KBM-7 (cell line): ENCODE measurements at regions not wholly inside any gene's neighbourhood (a gene's known extent, or its start where the extent isn't known, plus 50 kb on each side); places are given as distances from the start of the nearest gene placed in this dataset.

Experiments
- DNase-seq: peaks from one replicate; pipeline ENCODE4 v3.0.0-alpha.2; 2015
- in situ Hi-C: fragments of 300-500 bp; cut with MboI; formaldehyde crosslinking; loops from 2 replicates; pipeline ENCODE4 v1.14.3; 2020; ENCODE audit warnings: low sequenced_read_pairs, low pct_unique_long_range_greater_than_20kb, mixed read lengths

DNA sequence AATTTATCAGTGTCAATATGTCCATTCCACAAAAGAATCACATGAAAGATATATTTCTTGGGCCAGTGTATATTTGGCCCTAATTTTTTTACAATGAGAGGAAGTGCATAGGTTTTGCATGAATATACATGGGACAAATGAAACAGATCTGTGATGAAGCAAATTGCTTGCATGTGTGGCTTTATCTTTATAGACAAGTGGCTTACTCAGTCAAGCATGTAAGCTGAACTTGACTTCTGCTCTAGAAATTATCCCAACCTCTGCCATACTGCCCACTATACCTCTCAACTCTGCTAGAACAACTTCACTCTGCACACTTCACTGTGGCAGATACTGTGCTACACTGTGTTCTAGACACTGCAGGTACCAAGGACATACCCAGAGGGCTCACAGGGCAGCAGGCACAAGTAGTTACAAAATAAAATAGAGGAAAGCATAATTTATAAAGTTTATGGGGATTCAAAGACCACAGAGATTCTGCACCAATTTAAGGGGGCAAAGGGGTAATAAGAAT is 349.2 kb upstream of the HSF2 start:
- in situ Hi-C loops: no loop called here
- no peak for DNase-seq

- in situ Hi-C loops: no loop called here
Measured at GRCh38 chr6:122052346-122052900, 347.0 kb upstream of the HSF2 start.

GRCh38 chr6:122059918-122060317 is 339.5 kb upstream of the HSF2 start:
- no peak for DNase-seq
- in situ Hi-C loops: no loop called here

More at GRCh38 chr6:122052346-122052900, 347.0 kb upstream of the HSF2 start:
- no peak for DNase-seq

DNA sequence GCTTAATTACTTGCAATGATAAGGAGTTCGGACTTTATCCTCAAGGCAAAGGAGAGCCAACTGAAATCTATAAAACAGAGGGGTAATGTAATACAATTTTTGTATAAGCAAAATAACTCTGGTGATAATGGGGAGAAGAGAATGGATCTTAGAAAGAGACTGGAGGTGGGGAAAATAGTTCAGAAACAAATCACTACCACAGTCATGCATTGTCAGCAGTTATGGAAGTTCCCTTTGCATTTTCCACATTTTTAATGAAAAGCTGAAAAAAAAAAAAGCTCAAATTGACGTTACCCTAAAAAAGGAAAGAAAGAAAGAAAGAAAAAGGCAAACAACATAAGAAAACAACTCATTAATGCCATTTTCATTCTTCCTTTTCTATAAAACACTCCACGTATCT is 337.6 kb upstream of the HSF2 start:
- in situ Hi-C loops: no loop called here
- DNase-seq: no peak

GRCh38 chr6:122063076-122063475 is 336.4 kb upstream of the HSF2 start:
- DNase-seq: no peak
- in situ Hi-C loops: no loop called here

DNA sequence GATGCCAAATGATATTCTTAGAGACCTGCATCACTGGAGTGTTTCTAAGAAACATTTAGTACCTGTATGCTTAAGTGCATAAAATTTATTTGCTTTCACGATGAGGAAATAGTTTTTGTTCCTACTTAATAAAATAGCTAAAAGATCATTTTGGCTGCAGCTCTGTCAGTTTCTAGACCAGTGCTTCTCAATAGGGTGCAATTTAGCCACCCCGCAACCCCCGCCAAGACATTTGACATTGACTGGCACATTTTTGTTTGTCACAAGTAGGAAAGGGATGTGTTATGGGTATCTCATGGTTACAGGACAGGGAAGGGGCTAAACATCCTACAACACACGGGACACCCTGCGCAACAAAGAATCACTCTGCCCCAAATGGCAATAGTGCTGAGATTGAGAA is 335.7 kb upstream of the HSF2 start:
- no peak for DNase-seq
- in situ Hi-C loops: no loop called here

- in situ Hi-C loops: no loop called here
- no peak for DNase-seq
Measured at GRCh38 chr6:122066200-122066599, 333.3 kb upstream of the HSF2 start.

GRCh38 chr6:122068291-122068769 is 331.1 kb upstream of the HSF2 start:
- no peak for DNase-seq
- in situ Hi-C loops: no loop called here

DNA sequence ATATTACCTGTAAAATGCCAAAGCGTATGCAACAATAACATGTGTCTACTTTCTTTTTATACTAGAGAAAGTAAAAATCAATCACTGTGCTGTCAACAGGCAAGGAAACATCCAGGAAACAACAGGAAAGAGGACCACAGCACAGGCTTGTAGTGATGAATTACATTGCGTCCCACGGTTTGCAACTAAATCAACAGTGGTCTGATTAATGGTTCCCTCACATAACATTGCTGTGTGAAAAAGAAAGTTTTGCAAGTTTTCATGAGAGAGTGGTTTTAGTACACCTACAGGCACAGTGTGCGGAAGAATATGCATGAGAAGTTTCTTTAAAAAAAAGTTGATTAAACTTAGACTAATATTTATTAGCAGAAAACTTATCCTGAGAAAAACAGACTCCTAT is 329.5 kb upstream of the HSF2 start:
- no peak for DNase-seq
- in situ Hi-C loops: no loop called here

- DNase-seq: no peak
- in situ Hi-C loops: no loop called here
Measured at GRCh38 chr6:122072014-122072647, 327.3 kb upstream of the HSF2 start.

DNA sequence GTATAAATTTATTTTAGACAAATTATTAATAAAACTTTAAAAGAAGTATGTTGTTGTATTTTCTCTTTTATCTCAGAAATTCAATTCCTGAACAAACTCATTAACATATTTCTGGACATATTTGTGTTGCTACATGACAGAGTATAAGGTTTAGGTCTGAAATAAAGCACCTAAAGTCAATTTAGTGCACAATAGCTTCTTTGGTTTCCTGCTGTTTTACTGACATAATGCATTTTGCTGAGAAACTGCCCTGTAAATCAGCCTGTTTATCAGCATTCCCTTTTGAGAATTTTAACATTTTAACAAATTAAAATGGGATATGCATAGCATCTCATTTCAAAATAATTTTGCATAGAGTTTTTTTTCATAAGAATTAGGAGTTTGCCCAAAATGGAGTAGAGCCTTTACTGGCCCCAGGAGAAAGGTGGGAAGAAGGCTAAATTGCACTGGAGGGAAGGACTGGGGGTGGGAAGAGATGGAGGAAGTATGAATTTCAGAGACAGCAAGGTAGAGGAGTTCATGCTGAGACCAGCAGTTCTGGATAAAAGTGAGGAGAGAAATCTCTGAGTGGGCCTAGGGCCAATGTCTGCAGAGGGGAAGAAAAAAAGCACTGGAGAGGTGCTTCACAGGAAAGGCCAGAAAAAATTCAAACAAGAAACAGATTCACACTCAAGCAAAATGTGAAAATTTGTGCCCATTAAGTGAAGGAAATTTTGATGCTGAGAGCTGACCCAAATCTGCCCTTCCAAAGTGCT is 324.2 kb upstream of the HSF2 start:
- DNase-seq: no peak
- in situ Hi-C loops: no loop called here

- no peak for DNase-seq
Measured at GRCh38 chr6:122075917-122076316, 323.5 kb upstream of the HSF2 start.

DNA sequence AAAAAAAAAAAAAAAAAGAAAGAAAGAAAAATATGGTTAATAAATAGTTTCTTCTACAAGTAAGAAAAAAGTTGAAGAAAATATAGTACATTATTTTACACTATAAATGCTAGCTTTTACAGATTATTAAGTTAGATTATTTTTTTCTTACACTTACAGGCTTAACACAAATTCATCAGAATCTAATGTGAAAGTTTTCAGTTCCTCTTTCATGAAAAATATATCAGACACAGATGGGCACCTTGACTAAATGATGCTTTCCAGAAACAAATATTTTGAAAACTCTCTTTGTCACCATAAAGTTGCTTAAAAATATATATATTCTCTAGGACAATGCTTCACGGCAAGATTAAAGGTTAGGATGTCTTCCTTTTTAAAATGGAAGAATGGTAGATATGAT is 321.8 kb upstream of the HSF2 start:
- in situ Hi-C loops: no loop called here
- DNase-seq: no peak

More at GRCh38 chr6:122075917-122076316, 323.5 kb upstream of the HSF2 start:
- in situ Hi-C loops: no loop called here

DNA sequence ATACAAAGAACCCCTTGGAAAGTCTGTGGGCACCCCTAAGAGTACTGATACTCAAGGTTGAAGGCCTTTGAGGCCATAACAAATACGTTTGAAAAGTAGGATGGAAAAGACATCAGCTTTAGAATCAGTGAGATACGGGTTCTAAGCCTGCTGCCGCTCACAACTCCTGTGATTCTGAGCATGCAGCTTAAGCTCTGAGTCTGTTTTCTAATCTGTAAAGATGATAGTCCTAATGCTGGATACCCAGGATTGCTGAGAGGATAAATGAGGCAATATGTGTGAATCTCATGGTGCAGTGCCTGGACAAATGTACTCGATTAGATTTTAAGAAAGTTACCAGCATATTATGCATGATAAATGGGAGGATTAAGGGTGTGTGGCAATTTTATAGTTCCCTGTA is 321.0 kb upstream of the HSF2 start:
- in situ Hi-C loops: no loop called here

GRCh38 chr6:122079916-122080315 is 319.5 kb upstream of the HSF2 start:
- in situ Hi-C loops: no loop called here

More for the DNA sequence above, 321.0 kb upstream of the HSF2 start:
- DNase-seq: no peak

DNA sequence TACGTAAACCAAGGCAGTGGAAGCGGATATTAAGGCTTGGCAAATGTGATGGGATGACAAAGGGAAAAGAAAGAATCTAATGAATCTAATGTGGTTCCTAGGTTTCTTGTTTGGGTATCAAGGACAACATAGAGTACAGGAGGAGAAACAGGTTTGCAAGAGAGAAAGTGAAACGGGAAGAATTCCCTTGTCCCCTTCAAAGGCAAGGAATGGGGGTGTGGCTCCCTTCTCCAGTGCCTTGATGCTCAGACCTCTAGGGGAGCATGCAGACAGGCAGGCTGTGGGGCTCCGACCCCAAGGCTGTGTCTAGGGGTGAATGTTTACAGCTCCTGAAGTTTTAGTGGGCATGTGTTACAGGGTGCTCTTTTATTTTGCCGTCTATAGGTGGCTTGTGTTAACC is 317.5 kb upstream of the HSF2 start:
- no peak for DNase-seq
- in situ Hi-C loops: no loop called here

More at GRCh38 chr6:122079916-122080315, 319.5 kb upstream of the HSF2 start:
- DNase-seq: no peak

GRCh38 chr6:122082370-122082769 is 317.1 kb upstream of the HSF2 start:
- in situ Hi-C loops: no loop called here
- DNase-seq: no peak

DNA sequence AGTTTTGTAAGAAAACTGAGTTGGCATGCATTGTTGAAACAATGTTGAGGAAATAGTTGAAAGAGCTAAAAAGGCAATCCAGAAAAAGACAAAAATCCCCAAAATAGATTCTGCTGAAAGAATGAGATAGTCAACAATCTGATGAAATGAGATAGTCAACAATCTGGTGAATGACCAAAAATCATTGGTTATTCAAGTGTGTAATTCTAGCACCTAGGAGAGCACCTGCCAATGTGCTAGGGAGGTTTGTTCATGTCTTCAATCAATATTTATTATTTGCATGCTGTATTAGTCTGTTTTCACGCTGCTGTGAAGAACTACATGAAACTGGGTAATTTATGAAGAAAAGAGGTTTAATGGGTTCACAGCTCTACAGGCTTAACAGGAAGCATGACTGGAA is 307.1 kb upstream of the HSF2 start:
- in situ Hi-C loops: no loop called here
- DNase-seq: no peak

GRCh38 chr6:122098201-122098678 is 301.2 kb upstream of the HSF2 start:
- DNase-seq: no peak
- in situ Hi-C loops: no loop called here

- no peak for DNase-seq
- in situ Hi-C loops: no loop called here
Measured at GRCh38 chr6:122102026-122102425, 297.4 kb upstream of the HSF2 start.
